SK-N-SH (cell line): ENCODE measurements at regions not wholly inside any gene's neighbourhood (a gene's known extent, or its start where the extent isn't known, plus 50 kb on each side); places are given as distances from the start of the nearest gene placed in this dataset.

Experiments
- CTCF ChIA-PET: fragments of 300-600, 350-600 bp; formaldehyde crosslinking; extraction: SDS; loops from one replicate; lab custom pipeline; 2021; lab: Yijun Ruan, JAX
- POLR2A ChIA-PET: fragments of 350-600 bp; sonication (Branson Sonifier 250); formaldehyde crosslinking; extraction: SDS; loops from one replicate; lab custom pipeline; 2020; ENCODE audit warnings: antibody characterized with exemption, inconsistent platforms; lab: Yijun Ruan, JAX
- DNase-seq: peaks from one replicate; pipeline ENCODE4 v3.0.0; 2012
- H2AFZ ChIP-seq: fragments of 200-600 bp; sonication (generic); 2 replicates; pipeline ENCODE4 v1.8.1; 2016; ENCODE audit warnings: antibody characterized with exemption, mild to moderate bottlenecking, low read depth
- H3F3A ChIP-seq: fragments of 200-600 bp; sonication (generic); replicated peaks from 2 replicates; pipeline ENCODE3; 2016; ENCODE audit warnings: antibody characterized with exemption, mild to moderate bottlenecking; ENCODE audit not compliant: insufficient read depth
- H3K27ac ChIP-seq, 2 experiments: fragments of 200-500 bp in 1 of 2; fragments of 200-600 bp in 1 of 2; sonication (Bioruptor generic) in 1 of 2; sonication (generic), shearing (Covaris generic) in 1 of 2; 2 replicates each; pipeline versions ENCODE4 v1.5.1 to v1.6.1; 2014 to 2016; ENCODE audit warnings: low read depth in 2 of 2, inconsistent platforms in 1 of 2, low read length in 1 of 2, mild to moderate bottlenecking in 1 of 2, mixed read lengths in 1 of 2
- H3K27me3 ChIP-seq: fragments of 200-600 bp; sonication (generic), shearing (Covaris generic); 2 replicates; pipeline ENCODE4 v1.6.1; 2016; ENCODE audit warnings: mixed run types; ENCODE audit not compliant: insufficient read depth
- H3K36me3 ChIP-seq, 2 experiments: fragments of 200-500 bp in 1 of 2; fragments of 200-600 bp in 1 of 2; sonication (Bioruptor generic) in 1 of 2; sonication (generic) in 1 of 2; replicated peaks in 1 of 2; 2 replicates each; pipeline versions ENCODE3 to v1.5.1; 2014 to 2016; ENCODE audit warnings: low read length in 1 of 2, mild to moderate bottlenecking in 1 of 2; ENCODE audit not compliant: insufficient read depth in 2 of 2, control insufficient read depth in 1 of 2
- H3K4me1 ChIP-seq, 2 experiments: fragments of 200-500 bp in 1 of 2; fragments of 200-600 bp in 1 of 2; sonication (Bioruptor generic) in 1 of 2; sonication (generic), shearing (Covaris generic) in 1 of 2; 2 replicates each; pipeline versions ENCODE4 v1.5.1 to v1.6.1; 2014 to 2016; ENCODE audit warnings: low read depth in 1 of 2, low read length in 1 of 2, mixed run types in 1 of 2; ENCODE audit not compliant: insufficient read depth in 2 of 2, control insufficient read depth in 1 of 2
- H3K4me2 ChIP-seq: fragments of 200-600 bp; sonication (generic), shearing (Covaris generic); 2 replicates; pipeline ENCODE4 v1.6.1; 2017; ENCODE audit warnings: mixed run types
- H3K4me3 ChIP-seq, 2 experiments: fragments of 200-500 bp in 1 of 2; fragments of 200-600 bp in 1 of 2; sonication (Bioruptor generic) in 1 of 2; sonication (generic), shearing (Covaris generic) in 1 of 2; 2 replicates each; pipeline versions ENCODE4 v1.5.1 to v1.8.1; 2014 to 2016; ENCODE audit warnings: low read depth in 2 of 2, inconsistent platforms in 1 of 2, low read length in 1 of 2, mild to moderate bottlenecking in 1 of 2, mixed read lengths in 1 of 2, moderate library complexity in 1 of 2
- H3K79me2 ChIP-seq: fragments of 200-600 bp; sonication (generic); 2 replicates; pipeline ENCODE4 v1.8.1; 2017; ENCODE audit warnings: mild to moderate bottlenecking; ENCODE audit not compliant: insufficient read depth
- H3K9ac ChIP-seq: fragments of 200-600 bp; sonication (generic); 2 replicates; pipeline ENCODE4 v1.6.1; 2017; ENCODE audit warnings: mixed run types
- H3K9me2 ChIP-seq: fragments of 200-600 bp; sonication (generic); 2 replicates; pipeline ENCODE4 v1.6.1; 2017; ENCODE audit warnings: mixed run types
- H3K9me3 ChIP-seq: fragments of 200-600 bp; sonication (generic); 2 replicates; pipeline ENCODE4 v1.6.1; 2017; ENCODE audit warnings: mixed run types, mild to moderate bottlenecking, moderate library complexity
- H4K20me1 ChIP-seq: fragments of 200-600 bp; sonication (generic); 2 replicates; pipeline ENCODE4 v1.6.1; 2017; ENCODE audit warnings: mild to moderate bottlenecking, mixed run types; ENCODE audit not compliant: insufficient read depth
- CHD2 ChIP-seq: fragments of 150-350 bp; IDR thresholded peaks from 2 replicates; pipeline ENCODE4 v1.6.1; 2018; ENCODE audit warnings: low read length; ENCODE audit not compliant: partially characterized antibody
- CTCF ChIP-seq: fragments of 200-600 bp; sonication (generic); IDR thresholded peaks from 2 replicates; pipeline ENCODE4 v1.6.1; 2017; ENCODE audit warnings: antibody characterized with exemption, mild to moderate bottlenecking, moderate library complexity
- ELF1 ChIP-seq: IDR thresholded peaks from 2 replicates; pipeline ENCODE4 v1.4.0; 2012
- EZH2phosphoT487 ChIP-seq: fragments of 200-600 bp; sonication (generic); IDR thresholded peaks from 2 replicates; pipeline ENCODE4 v1.6.1; 2017; ENCODE audit warnings: low read depth, mixed run types, mild to moderate bottlenecking, antibody characterized with exemption, moderate library complexity, borderline replicate concordance
- FOSL2 ChIP-seq: IDR thresholded peaks from 2 replicates; pipeline ENCODE4 v1.4.0; 2012; ENCODE audit warnings: low read depth, mild to moderate bottlenecking, moderate library complexity, borderline replicate concordance
- FOXM1 ChIP-seq: IDR thresholded peaks from 2 replicates; pipeline ENCODE4 v1.4.0; 2012; ENCODE audit warnings: low read depth, mild to moderate bottlenecking
- GABPA ChIP-seq: IDR thresholded peaks from 2 replicates; pipeline ENCODE4 v1.4.0; 2012; ENCODE audit warnings: low read depth, mild to moderate bottlenecking
- MEF2A ChIP-seq: IDR thresholded peaks from 2 replicates; pipeline ENCODE4 v1.4.0; 2012; ENCODE audit warnings: low read depth, borderline replicate concordance
- MXI1 ChIP-seq: IDR thresholded peaks from 2 replicates; pipeline ENCODE4 v1.6.1; 2012; ENCODE audit warnings: mild to moderate bottlenecking, low read depth, low read length, improper control_type of control experiment
- NFIC ChIP-seq: IDR thresholded peaks from 2 replicates; pipeline ENCODE4 v1.4.0; 2012; ENCODE audit warnings: borderline replicate concordance
- NRF1 ChIP-seq: IDR thresholded peaks from 2 replicates; pipeline ENCODE4 v1.6.1; 2012; ENCODE audit warnings: low read depth, mild to moderate bottlenecking, low read length
- POLR2AphosphoS5 ChIP-seq: IDR thresholded peaks from 2 replicates; pipeline ENCODE4 v1.6.1; 2012; ENCODE audit warnings: low read depth, low read length
- RAD21 ChIP-seq: IDR thresholded peaks from 2 replicates; pipeline ENCODE4 v1.6.1; 2012; ENCODE audit warnings: mild to moderate bottlenecking, low read length
- RCOR1 ChIP-seq: fragments of 150-350 bp; IDR thresholded peaks from 2 replicates; pipeline ENCODE4 v1.6.1; 2017; ENCODE audit warnings: antibody characterized with exemption, low read length
- RFX5 ChIP-seq: IDR thresholded peaks from 2 replicates; pipeline ENCODE4 v1.6.1; 2012; ENCODE audit warnings: mild to moderate bottlenecking, improper control_type of control experiment, low read length
- RXRA ChIP-seq: IDR thresholded peaks from 2 replicates; pipeline ENCODE4 v1.4.0; 2012; ENCODE audit warnings: low read depth, mild to moderate bottlenecking, borderline replicate concordance
- TCF12 ChIP-seq: IDR thresholded peaks from 2 replicates; pipeline ENCODE4 v1.4.0; 2012
- WGBS: methylation state at CpG from one replicate; pipeline ENCODE4 v1.1.6; 2017; ENCODE audit warnings: low lambda C conversion rate; 5-methylcytosine and 5-hydroxymethylcytosine counted together
- TF ChIP-seq, protein P1 (sequence below): IDR thresholded peaks from 2 replicates; pipeline ENCODE4; 2012
- TF ChIP-seq, protein P2 (sequence below): IDR thresholded peaks from 2 replicates; pipeline ENCODE4 v1.6.1; 2012; ENCODE audit warnings: mild to moderate bottlenecking, low read depth, low read length, moderate library complexity
- TF ChIP-seq, protein P3 (sequence below): fragments of 150-350 bp; IDR thresholded peaks from 2 replicates; pipeline ENCODE4 v1.6.1; 2017; ENCODE audit warnings: antibody characterized with exemption, low read length, low read depth, borderline replicate concordance

GRCh38 chr3:102571720-102572384, 137.0 kb downstream of the ZPLD1 start (continued):
- TF ChIP-seq FOSL2 = no peak
- TF ChIP-seq, all 33 proteins: peak for 0

GRCh38 chr3:102573483-102574028, 138.7 kb downstream of the ZPLD1 start:
- POLR2A ChIA-PET = no interaction called here
- CTCF ChIA-PET = no interaction called here
- Histone ChIP-seq H3K79me2 (no peaks in the 10 kb centered on the region), H4K20me1 (no peaks in the 10 kb centered on the region), H3K27me3 (no peaks in the 10 kb centered on the region), H3K27ac (no peak overlapping the region), H3K4me2 (no peak overlapping the region), H3K4me3 (no peak overlapping the region), H3K9ac (no peak overlapping the region)
- no peak for DNase-seq
- TF ChIP-seq RFX5 (no peak), CHD2 (no peak), NRF1 (no peak), TCF12 (no peak), POLR2AphosphoS5 (no peak), FOXM1 (no peak), RXRA (no peak), NFIC (no peak), RAD21 (no peak), GABPA (no peak), EZH2phosphoT487 (no peak), ELF1 (no peak), CTCF (no peak), MXI1 (no peak), RCOR1 (no peak), MEF2A (no peak), FOSL2 (no peak)
- TF ChIP-seq, protein P1, sequence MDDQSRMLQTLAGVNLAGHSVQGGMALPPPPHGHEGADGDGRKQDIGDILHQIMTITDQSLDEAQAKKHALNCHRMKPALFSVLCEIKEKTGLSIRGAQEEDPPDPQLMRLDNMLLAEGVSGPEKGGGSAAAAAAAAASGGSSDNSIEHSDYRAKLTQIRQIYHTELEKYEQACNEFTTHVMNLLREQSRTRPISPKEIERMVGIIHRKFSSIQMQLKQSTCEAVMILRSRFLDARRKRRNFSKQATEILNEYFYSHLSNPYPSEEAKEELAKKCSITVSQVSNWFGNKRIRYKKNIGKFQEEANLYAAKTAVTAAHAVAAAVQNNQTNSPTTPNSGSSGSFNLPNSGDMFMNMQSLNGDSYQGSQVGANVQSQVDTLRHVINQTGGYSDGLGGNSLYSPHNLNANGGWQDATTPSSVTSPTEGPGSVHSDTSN = no peak
- TF ChIP-seq, protein P2, sequence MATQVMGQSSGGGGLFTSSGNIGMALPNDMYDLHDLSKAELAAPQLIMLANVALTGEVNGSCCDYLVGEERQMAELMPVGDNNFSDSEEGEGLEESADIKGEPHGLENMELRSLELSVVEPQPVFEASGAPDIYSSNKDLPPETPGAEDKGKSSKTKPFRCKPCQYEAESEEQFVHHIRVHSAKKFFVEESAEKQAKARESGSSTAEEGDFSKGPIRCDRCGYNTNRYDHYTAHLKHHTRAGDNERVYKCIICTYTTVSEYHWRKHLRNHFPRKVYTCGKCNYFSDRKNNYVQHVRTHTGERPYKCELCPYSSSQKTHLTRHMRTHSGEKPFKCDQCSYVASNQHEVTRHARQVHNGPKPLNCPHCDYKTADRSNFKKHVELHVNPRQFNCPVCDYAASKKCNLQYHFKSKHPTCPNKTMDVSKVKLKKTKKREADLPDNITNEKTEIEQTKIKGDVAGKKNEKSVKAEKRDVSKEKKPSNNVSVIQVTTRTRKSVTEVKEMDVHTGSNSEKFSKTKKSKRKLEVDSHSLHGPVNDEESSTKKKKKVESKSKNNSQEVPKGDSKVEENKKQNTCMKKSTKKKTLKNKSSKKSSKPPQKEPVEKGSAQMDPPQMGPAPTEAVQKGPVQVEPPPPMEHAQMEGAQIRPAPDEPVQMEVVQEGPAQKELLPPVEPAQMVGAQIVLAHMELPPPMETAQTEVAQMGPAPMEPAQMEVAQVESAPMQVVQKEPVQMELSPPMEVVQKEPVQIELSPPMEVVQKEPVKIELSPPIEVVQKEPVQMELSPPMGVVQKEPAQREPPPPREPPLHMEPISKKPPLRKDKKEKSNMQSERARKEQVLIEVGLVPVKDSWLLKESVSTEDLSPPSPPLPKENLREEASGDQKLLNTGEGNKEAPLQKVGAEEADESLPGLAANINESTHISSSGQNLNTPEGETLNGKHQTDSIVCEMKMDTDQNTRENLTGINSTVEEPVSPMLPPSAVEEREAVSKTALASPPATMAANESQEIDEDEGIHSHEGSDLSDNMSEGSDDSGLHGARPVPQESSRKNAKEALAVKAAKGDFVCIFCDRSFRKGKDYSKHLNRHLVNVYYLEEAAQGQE = no peak
- TF ChIP-seq, protein P3, sequence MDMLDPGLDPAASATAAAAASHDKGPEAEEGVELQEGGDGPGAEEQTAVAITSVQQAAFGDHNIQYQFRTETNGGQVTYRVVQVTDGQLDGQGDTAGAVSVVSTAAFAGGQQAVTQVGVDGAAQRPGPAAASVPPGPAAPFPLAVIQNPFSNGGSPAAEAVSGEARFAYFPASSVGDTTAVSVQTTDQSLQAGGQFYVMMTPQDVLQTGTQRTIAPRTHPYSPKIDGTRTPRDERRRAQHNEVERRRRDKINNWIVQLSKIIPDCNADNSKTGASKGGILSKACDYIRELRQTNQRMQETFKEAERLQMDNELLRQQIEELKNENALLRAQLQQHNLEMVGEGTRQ = no peak
- TF ChIP-seq, all 33 proteins: peak for 0
- Histone ChIP-seq H3K9me3 (no peaks in the 10 kb centered on the region), H3F3A (no peaks in the 10 kb centered on the region), H2AFZ (no peak overlapping the region), H3K4me1 (no peaks in the 10 kb centered on the region), H3K36me3 (no peaks in the 10 kb centered on the region), H3K9me2 (no peaks in the 10 kb centered on the region)
- 53% methylated on average over 3 of the region's 3 CpGs for WGBS
